IMR-90 (cell line): ENCODE measurements at regions not wholly inside any gene's neighbourhood (a gene's known extent, or its start where the extent isn't known, plus 50 kb on each side); places are given as distances from the start of the nearest gene placed in this dataset.

Experiments
- ATAC-seq: fragments of 200-7000 bp; cut with Tn5 transposase; 2 replicates; pipeline ENCODE4 v1.9.1; 2020; ENCODE audit warnings: low read depth, mild to moderate bottlenecking, moderate library complexity
- BruUV-seq: library from RNA; stranded (reverse); fragments of 400-500 nt; replicated peaks from 2 replicates; lab custom pipeline; 2021; lab: Mats Ljungman, UMichigan
- CTCF ChIA-PET: fragments of 300-600 bp; formaldehyde crosslinking; extraction: SDS; loops from one replicate; lab custom pipeline; 2021; ENCODE audit warnings: antibody characterized with exemption; lab: Yijun Ruan, JAX
- POLR2A ChIA-PET: fragments of 300-600 bp; sonication (Branson Sonifier 250); formaldehyde crosslinking; loops from one replicate; lab custom pipeline; 2022; ENCODE audit warnings: antibody characterized with exemption; ENCODE audit not compliant: unreplicated experiment; lab: Charles Lee
- DNase-seq: peaks from one replicate; pipeline ENCODE4 v3.0.0; 2013
- H2AFZ ChIP-seq: replicated peaks from 2 replicates; pipeline ENCODE3; 2013; ENCODE audit warnings: low read length, mild to moderate bottlenecking; ENCODE audit not compliant: poor library complexity
- H2AK5ac ChIP-seq: 2 replicates; pipeline ENCODE4 v1.6.1; 2013; ENCODE audit warnings: low read depth, low read length, inconsistent platforms
- H2AK9ac ChIP-seq: replicated peaks from 2 replicates; pipeline ENCODE3; 2013; ENCODE audit warnings: mild to moderate bottlenecking, low read depth, low read length, moderate library complexity; ENCODE audit not compliant: poor library complexity
- H2BK120ac ChIP-seq: 2 replicates; pipeline ENCODE4 v1.6.1; 2013; ENCODE audit warnings: low read depth, low read length, inconsistent platforms
- H2BK15ac ChIP-seq: 3 replicates; pipeline ENCODE4 v1.6.1; 2013; ENCODE audit warnings: low read depth, low read length, inconsistent platforms
- H2BK20ac ChIP-seq: 2 replicates; pipeline ENCODE4 v1.6.1; 2013; ENCODE audit warnings: low read depth, mild to moderate bottlenecking, inconsistent platforms, low read length, moderate library complexity
- H2BK5ac ChIP-seq: 2 replicates; pipeline ENCODE4 v1.6.1; 2013; ENCODE audit warnings: mild to moderate bottlenecking, low read depth, low read length, inconsistent platforms; ENCODE audit not compliant: poor library complexity, severe bottlenecking
- H3K14ac ChIP-seq: replicated peaks from 2 replicates; pipeline ENCODE4 v1.6.1; 2013; ENCODE audit warnings: low read depth, low read length, inconsistent platforms
- H3K18ac ChIP-seq: 2 replicates; pipeline ENCODE4 v1.6.1; 2013; ENCODE audit warnings: low read depth, low read length, control low read depth
- H3K23ac ChIP-seq: 2 replicates; pipeline ENCODE4 v1.6.1; 2013; ENCODE audit warnings: low read depth, low read length, inconsistent platforms
- H3K27ac ChIP-seq: 2 replicates; pipeline ENCODE4 v1.5.1; 2013; ENCODE audit warnings: mild to moderate bottlenecking, control low read depth, low read length; ENCODE audit not compliant: insufficient read depth
- H3K27me3 ChIP-seq: 2 replicates; pipeline ENCODE4 v1.6.1; 2013; ENCODE audit warnings: low read length; ENCODE audit not compliant: control insufficient read depth, insufficient read depth
- H3K36me3 ChIP-seq: 2 replicates; pipeline ENCODE4 v1.6.1; 2013; ENCODE audit warnings: low read length, mixed read lengths; ENCODE audit not compliant: control insufficient read depth, insufficient read depth
- H3K4ac ChIP-seq: 2 replicates; pipeline ENCODE4 v1.6.1; 2013; ENCODE audit warnings: low read depth, low read length, inconsistent platforms
- H3K4me1 ChIP-seq: 2 replicates; pipeline ENCODE4 v1.6.1; 2013; ENCODE audit warnings: low read length, mixed read lengths; ENCODE audit not compliant: control insufficient read depth, insufficient read depth
- H3K4me2 ChIP-seq: 2 replicates; pipeline ENCODE4 v1.6.1; 2013; ENCODE audit warnings: low read depth, mild to moderate bottlenecking, control low read depth, low read length, moderate library complexity
- H3K4me3 ChIP-seq: 2 replicates; pipeline ENCODE4 v1.5.1; 2013; ENCODE audit warnings: low read depth, mild to moderate bottlenecking, control low read depth, low read length, moderate library complexity; ENCODE audit not compliant: insufficient read depth
- H3K56ac ChIP-seq: 2 replicates; pipeline ENCODE4 v1.6.1; 2013; ENCODE audit warnings: low read length, inconsistent platforms; ENCODE audit not compliant: insufficient read depth; ENCODE audit errors: extremely low read depth
- H3K79me1 ChIP-seq, 2 experiments: 2 replicates each; pipeline ENCODE4 v1.6.1; 2013; ENCODE audit warnings: low read length in 2 of 2, inconsistent platforms in 1 of 2, low read depth in 1 of 2
- H3K9ac ChIP-seq: 2 replicates; pipeline ENCODE4 v1.6.1; 2013; ENCODE audit warnings: low read depth, low read length, control low read depth
- H3K9me1 ChIP-seq: 2 replicates; pipeline ENCODE4 v1.6.1; 2013; ENCODE audit warnings: low read length, inconsistent platforms; ENCODE audit not compliant: insufficient read depth
- H3K9me3 ChIP-seq: 2 replicates; pipeline ENCODE4 v1.6.1; 2013; ENCODE audit warnings: low read length; ENCODE audit not compliant: control insufficient read depth, insufficient read depth
- H4K20me1 ChIP-seq: 2 replicates; pipeline ENCODE4 v1.6.1; 2013; ENCODE audit warnings: low read length, inconsistent platforms; ENCODE audit not compliant: insufficient read depth
- H4K5ac ChIP-seq: 2 replicates; pipeline ENCODE4 v1.6.1; 2013; ENCODE audit warnings: mild to moderate bottlenecking, low read depth, low read length, control low read depth
- H4K8ac ChIP-seq, 2 experiments: 2 replicates each; pipeline ENCODE4 v1.6.1; 2013; ENCODE audit warnings: low read depth in 2 of 2, low read length in 2 of 2, control low read depth in 1 of 2, inconsistent platforms in 1 of 2
- H4K91ac ChIP-seq: 2 replicates; pipeline ENCODE4 v1.6.1; 2013; ENCODE audit warnings: low read depth, low read length, inconsistent platforms; ENCODE audit not compliant: insufficient read depth
- CEBPB ChIP-seq: IDR thresholded peaks from 2 replicates; pipeline ENCODE4 v1.6.1; 2012; ENCODE audit warnings: low read depth, low read length, improper control_type of control experiment
- CHD1 ChIP-seq: IDR thresholded peaks from 2 replicates; pipeline ENCODE4 v1.6.1; 2012; ENCODE audit warnings: low read depth, low read length, improper control_type of control experiment
- FOS ChIP-seq: fragments of 150-350 bp; IDR thresholded peaks from 2 replicates; pipeline ENCODE4 v1.6.1; 2016; ENCODE audit warnings: low read depth, low read length
- MAFK ChIP-seq: IDR thresholded peaks from 2 replicates; pipeline ENCODE4 v1.6.1; 2012; ENCODE audit warnings: low read depth, low read length, improper control_type of control experiment
- MAZ ChIP-seq: IDR thresholded peaks from 2 replicates; pipeline ENCODE4 v1.6.1; 2012; ENCODE audit warnings: low read depth, mild to moderate bottlenecking, low read length, improper control_type of control experiment, moderate library complexity, borderline replicate concordance
- NFE2L2 ChIP-seq: fragments of 150-350 bp; IDR thresholded peaks from 2 replicates; pipeline ENCODE4 v1.6.1; 2016; ENCODE audit warnings: low read depth, mild to moderate bottlenecking, low read length
- POLR2A ChIP-seq: IDR thresholded peaks from 2 replicates; pipeline ENCODE4 v1.6.1; 2012; ENCODE audit warnings: mild to moderate bottlenecking, low read depth, low read length
- RCOR1 ChIP-seq: IDR thresholded peaks from 2 replicates; pipeline ENCODE4 v1.6.1; 2012; ENCODE audit warnings: mild to moderate bottlenecking, low read length, improper control_type of control experiment; ENCODE audit not compliant: insufficient replicate concordance
- RFX5 ChIP-seq: IDR thresholded peaks from 2 replicates; pipeline ENCODE4 v1.8.0; 2012; ENCODE audit warnings: low read depth, mild to moderate bottlenecking, low read length, moderate library complexity
- SMC3 ChIP-seq: fragments of 150-350 bp; IDR thresholded peaks from 2 replicates; pipeline ENCODE4 v1.6.1; 2016; ENCODE audit warnings: low read depth, mild to moderate bottlenecking, antibody characterized with exemption, low read length, moderate library complexity
- WGBS, 2 experiments: methylation state at CpG; one replicate each; pipeline versions ENCODE4 v1.1.5 to v1.1.7; 2013; ENCODE audit warnings: missing lambda C conversion rate in 2 of 2; ENCODE audit not compliant: insufficient read length in 1 of 2; ENCODE audit errors: extremely low coverage in 2 of 2; 5-methylcytosine and 5-hydroxymethylcytosine counted together
- dilution Hi-C: fragments of 300-500 bp; cut with HindIII; formaldehyde crosslinking; loops from one replicate; pipeline ENCODE4 v1.14.3; 2018; ENCODE audit warnings: low sequenced_read_pairs; ENCODE audit not compliant: unreplicated experiment
- in situ Hi-C: fragments of 300-500 bp; cut with MboI; formaldehyde crosslinking; loops from 3 replicates; pipeline ENCODE4 v1.14.3; 2019; ENCODE audit warnings: low sequenced_read_pairs, inconsistent platforms, mixed read lengths
- intact Hi-C: fragments of 100-400 bp; cut with micrococcal nuclease; formaldehyde crosslinking; loops from 2 replicates; pipeline ENCODE4 v1.10.0; 2022
- TF ChIP-seq, protein P1 (sequence below): fragments of 150-350 bp; IDR thresholded peaks from 2 replicates; pipeline ENCODE4 v1.6.1; 2017; ENCODE audit warnings: mild to moderate bottlenecking, antibody characterized with exemption, low read length, low read depth
- TF ChIP-seq, protein P2 (sequence below): conservative IDR thresholded peaks from 2 replicates; pipeline ENCODE4 v1.5.1; 2012; ENCODE audit warnings: mild to moderate bottlenecking, low read depth, low read length, improper control_type of control experiment

DNA sequence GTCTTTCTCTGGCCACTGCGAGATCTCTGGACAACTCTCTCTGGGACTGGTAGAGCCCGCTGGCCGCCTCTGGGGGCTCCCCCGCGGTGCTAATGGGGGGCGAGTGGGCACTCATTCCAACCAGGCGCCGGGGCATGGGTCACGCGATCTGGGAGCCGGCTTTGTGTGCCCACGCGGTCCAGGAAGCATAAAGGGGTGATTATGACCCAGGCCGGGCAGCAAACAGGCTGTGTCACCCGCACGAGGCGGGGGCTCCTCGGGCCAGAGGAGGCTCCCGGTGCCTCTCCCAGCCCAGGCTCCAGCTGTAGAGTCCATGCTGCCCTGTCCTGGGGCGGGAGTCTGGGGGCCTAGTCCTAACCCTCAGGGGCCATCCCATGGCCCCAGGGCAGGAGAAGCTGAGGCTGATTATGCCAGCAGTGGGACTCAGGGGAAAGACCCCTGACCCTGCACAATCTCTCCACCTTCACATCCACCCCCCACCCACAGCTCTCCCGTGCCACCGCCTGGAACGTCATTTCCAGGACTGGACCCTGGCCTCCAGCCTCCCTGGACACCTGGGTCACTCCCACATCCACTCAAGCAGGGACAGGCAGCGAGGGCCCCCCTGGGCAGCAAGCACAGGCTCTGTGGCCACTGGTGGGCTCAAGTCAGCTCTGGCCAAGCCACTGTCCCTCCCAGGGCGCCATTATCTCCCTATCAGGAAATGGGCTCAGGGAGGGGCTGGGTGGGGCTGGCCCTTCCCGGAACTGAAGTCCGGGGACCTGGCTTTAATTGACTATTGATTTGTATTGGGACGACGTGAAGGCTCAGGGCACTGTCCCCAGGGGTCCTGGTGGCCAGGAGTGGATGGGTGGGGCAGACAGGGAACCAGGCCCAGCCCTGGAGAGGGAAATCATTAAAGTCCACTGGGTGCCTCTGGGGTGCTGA lies 50.0 kb downstream of the PTPRS start (continued):
- no peak for TF ChIP-seq MAZ

GRCh38 chr19:5289060-5289990 lies 51.3 kb downstream of the PTPRS start:
- Histone ChIP-seq H3K9me3 (no peaks in the 10 kb centered on the region), H3K4me2 (no peak overlapping the region), H3K9ac (no peak overlapping the region), H3K14ac (no peak overlapping the region), H3K27me3 (no peaks in the 10 kb centered on the region), H4K91ac (no peak overlapping the region), H3K36me3 (peaks cover 13% of the 10 kb centered on the region), H4K8ac (no peak overlapping the region), H3K4me1 (peaks cover 10% of the 10 kb centered on the region), H2AK5ac (no peak overlapping the region), H3K4ac (no peak overlapping the region), H4K5ac (no peak overlapping the region), H2BK5ac (no peak overlapping the region), H3K23ac (no peak overlapping the region), H2AK9ac (no peak overlapping the region), H3K4me3 (no peak overlapping the region), H3K18ac (no peak overlapping the region), H2BK15ac (no peak overlapping the region), H2AFZ (no peak overlapping the region), H3K56ac (no peak overlapping the region), H3K79me1 (peaks cover 38 to 71% of the 10 kb centered on the region in 2 experiments), H2BK20ac (no peak overlapping the region), H3K9me1 (0 out of 2 replicates have a peak, but pooled peaks cover 6% of the 10 kb centered on the region), H3K27ac (no peak overlapping the region), H4K20me1 (peaks cover 77% of the 10 kb centered on the region), H2BK120ac (no peak overlapping the region)
- 95% methylated on average over 7 of the region's 18 CpGs; no CpG with 5 or more reads in 1 of the 2 experiments for WGBS, 2 experiments
- dilution Hi-C loops (no loop called here), in situ Hi-C loops (no loop called here), intact Hi-C loops (no loop called here)
- CTCF ChIA-PET: no interaction called here
- BruUV-seq: no TSS peak
- POLR2A ChIA-PET: no interaction called here
- ATAC-seq: no peak
- no peak for DNase-seq
- no peak for TF ChIP-seq MAFK
- TF ChIP-seq MAZ: no peak
- no peak for TF ChIP-seq CHD1
- no peak for TF ChIP-seq RFX5
- TF ChIP-seq, protein P1, sequence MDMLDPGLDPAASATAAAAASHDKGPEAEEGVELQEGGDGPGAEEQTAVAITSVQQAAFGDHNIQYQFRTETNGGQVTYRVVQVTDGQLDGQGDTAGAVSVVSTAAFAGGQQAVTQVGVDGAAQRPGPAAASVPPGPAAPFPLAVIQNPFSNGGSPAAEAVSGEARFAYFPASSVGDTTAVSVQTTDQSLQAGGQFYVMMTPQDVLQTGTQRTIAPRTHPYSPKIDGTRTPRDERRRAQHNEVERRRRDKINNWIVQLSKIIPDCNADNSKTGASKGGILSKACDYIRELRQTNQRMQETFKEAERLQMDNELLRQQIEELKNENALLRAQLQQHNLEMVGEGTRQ: no peak
- TF ChIP-seq SMC3: no peak
- TF ChIP-seq, protein P2, sequence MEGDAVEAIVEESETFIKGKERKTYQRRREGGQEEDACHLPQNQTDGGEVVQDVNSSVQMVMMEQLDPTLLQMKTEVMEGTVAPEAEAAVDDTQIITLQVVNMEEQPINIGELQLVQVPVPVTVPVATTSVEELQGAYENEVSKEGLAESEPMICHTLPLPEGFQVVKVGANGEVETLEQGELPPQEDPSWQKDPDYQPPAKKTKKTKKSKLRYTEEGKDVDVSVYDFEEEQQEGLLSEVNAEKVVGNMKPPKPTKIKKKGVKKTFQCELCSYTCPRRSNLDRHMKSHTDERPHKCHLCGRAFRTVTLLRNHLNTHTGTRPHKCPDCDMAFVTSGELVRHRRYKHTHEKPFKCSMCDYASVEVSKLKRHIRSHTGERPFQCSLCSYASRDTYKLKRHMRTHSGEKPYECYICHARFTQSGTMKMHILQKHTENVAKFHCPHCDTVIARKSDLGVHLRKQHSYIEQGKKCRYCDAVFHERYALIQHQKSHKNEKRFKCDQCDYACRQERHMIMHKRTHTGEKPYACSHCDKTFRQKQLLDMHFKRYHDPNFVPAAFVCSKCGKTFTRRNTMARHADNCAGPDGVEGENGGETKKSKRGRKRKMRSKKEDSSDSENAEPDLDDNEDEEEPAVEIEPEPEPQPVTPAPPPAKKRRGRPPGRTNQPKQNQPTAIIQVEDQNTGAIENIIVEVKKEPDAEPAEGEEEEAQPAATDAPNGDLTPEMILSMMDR: no peak
- TF ChIP-seq FOS: no peak
- TF ChIP-seq CEBPB: no peak
- no peak for TF ChIP-seq NFE2L2
- TF ChIP-seq RCOR1: no peak
- TF ChIP-seq POLR2A: no peak
